HEK293 (cell line): ENCODE measurements at regions not wholly inside any gene's neighbourhood (a gene's known extent, or its start where the extent isn't known, plus 50 kb on each side); places are given as distances from the start of the nearest gene placed in this dataset.

Experiments used
- CTCF ChIA-PET: fragments of 350-600 bp; formaldehyde crosslinking; extraction: SDS; loops from one replicate; lab custom pipeline; 2021; ENCODE audit warnings: antibody characterized with exemption; lab: Yijun Ruan, JAX
- POLR2A ChIA-PET: fragments of 300-600 bp; formaldehyde crosslinking; extraction: SDS; loops from one replicate; lab custom pipeline; 2020; ENCODE audit warnings: antibody characterized with exemption, inconsistent platforms; lab: Yijun Ruan, JAX
- H3K27ac ChIP-seq: fragments of 200-500 bp; sonication (Bioruptor generic); 2 replicates; pipeline ENCODE4 v1.5.1; 2014; ENCODE audit warnings: low read depth, low read length, control low read depth, inconsistent platforms; ENCODE audit errors: extremely low read depth
- H3K36me3 ChIP-seq, 2 experiments: fragments of 200-500 bp in 1 of 2; sonication (Bioruptor generic) in 1 of 2; 1 replicate in 1 of 2; 2 replicates in 1 of 2; pipeline ENCODE4 v1.5.1; 2014 to 2017; ENCODE audit warnings: inconsistent platforms in 2 of 2, low read length in 2 of 2; ENCODE audit not compliant: control insufficient read depth in 2 of 2, insufficient read depth in 1 of 2
- H3K4me1 ChIP-seq: fragments of 200-500 bp; sonication (Bioruptor generic); 2 replicates; pipeline ENCODE4 v1.5.1; 2014; ENCODE audit warnings: mild to moderate bottlenecking, low read length, inconsistent platforms; ENCODE audit not compliant: control insufficient read depth, insufficient read depth
- H3K4me3 ChIP-seq: 2 replicates; pipeline ENCODE4 v1.5.1; 2011; ENCODE audit warnings: low read depth, mild to moderate bottlenecking, control low read depth, low read length, moderate library complexity
- H3K9me3 ChIP-seq: fragments of 200-500 bp; sonication (Bioruptor generic); 2 replicates; pipeline ENCODE4 v1.5.1; 2014; ENCODE audit warnings: low read depth, low read length, inconsistent platforms; ENCODE audit not compliant: control insufficient read depth, insufficient read depth
- BCL11B ChIP-seq: fragments of 450-650 bp; formaldehyde crosslinking; IDR thresholded peaks from 2 replicates; pipeline ENCODE4 v1.5.1; 2016; ENCODE audit warnings: low read depth, missing biosample characterization, missing genetic modification characterization
- IKZF3 ChIP-seq: fragments of 450-650 bp; IDR thresholded peaks from 2 replicates; pipeline ENCODE4 v1.5.0; 2018; ENCODE audit warnings: missing biosample characterization, mild to moderate bottlenecking, missing genetic modification characterization, moderate library complexity
- MYNN ChIP-seq: fragments of 450-650 bp; formaldehyde crosslinking; IDR thresholded peaks from 2 replicates; pipeline ENCODE4 v1.5.1; 2016; ENCODE audit warnings: missing biosample characterization, missing genetic modification characterization, borderline replicate concordance
- OSR2 ChIP-seq: fragments of 450-650 bp; formaldehyde crosslinking; IDR thresholded peaks from 2 replicates; pipeline ENCODE4 v1.5.1; 2016; ENCODE audit warnings: missing biosample characterization, missing genetic modification characterization
- PRDM6 ChIP-seq: fragments of 450-650 bp; formaldehyde crosslinking; IDR thresholded peaks from 2 replicates; pipeline ENCODE4 v1.5.1; 2017; ENCODE audit warnings: missing biosample characterization, missing genetic modification characterization
- RBAK ChIP-seq: fragments of 450-650 bp; formaldehyde crosslinking; IDR thresholded peaks from 2 replicates; pipeline ENCODE4 v1.5.1; 2016; ENCODE audit warnings: missing biosample characterization, missing genetic modification characterization
- SCRT2 ChIP-seq: fragments of 450-650 bp; formaldehyde crosslinking; IDR thresholded peaks from 2 replicates; pipeline ENCODE4 v1.5.1; 2016; ENCODE audit warnings: missing biosample characterization, missing genetic modification characterization
- TRIM28 ChIP-seq: IDR thresholded peaks from 2 replicates; pipeline ENCODE4 v1.6.1; 2011; ENCODE audit warnings: low read length, control low read depth, borderline replicate concordance
- ZBTB11 ChIP-seq: fragments of 450-650 bp; formaldehyde crosslinking; conservative IDR thresholded peaks from 2 replicates; pipeline ENCODE4 v1.5.1; 2016; ENCODE audit warnings: low read depth, missing biosample characterization, missing genetic modification characterization
- ZBTB17 ChIP-seq: fragments of 450-650 bp; formaldehyde crosslinking; IDR thresholded peaks from 2 replicates; pipeline ENCODE4 v1.5.1; 2016; ENCODE audit warnings: missing biosample characterization, missing genetic modification characterization
- ZBTB6 ChIP-seq: fragments of 450-650 bp; formaldehyde crosslinking; IDR thresholded peaks from 2 replicates; pipeline ENCODE4 v1.5.1; 2017; ENCODE audit warnings: missing biosample characterization, missing genetic modification characterization
- ZBTB7A ChIP-seq: fragments of 450-650 bp; formaldehyde crosslinking; IDR thresholded peaks from 2 replicates; pipeline ENCODE4 v1.5.1; 2016; ENCODE audit warnings: low read depth, missing biosample characterization, missing genetic modification characterization
- ZNF114 ChIP-seq: fragments of 450-650 bp; formaldehyde crosslinking; IDR thresholded peaks from 2 replicates; pipeline ENCODE4 v1.5.0; 2017; ENCODE audit warnings: missing biosample characterization, missing genetic modification characterization
- ZNF132 ChIP-seq: fragments of 450-650 bp; formaldehyde crosslinking; IDR thresholded peaks from 2 replicates; pipeline ENCODE4 v1.5.1; 2017; ENCODE audit warnings: missing biosample characterization, missing genetic modification characterization, borderline replicate concordance
- ZNF18 ChIP-seq: fragments of 450-650 bp; formaldehyde crosslinking; IDR thresholded peaks from 2 replicates; pipeline ENCODE4 v1.5.1; 2016; ENCODE audit warnings: missing biosample characterization, missing genetic modification characterization
- ZNF202 ChIP-seq: fragments of 450-650 bp; formaldehyde crosslinking; IDR thresholded peaks from 2 replicates; pipeline ENCODE4 v1.5.1; 2016; ENCODE audit warnings: missing biosample characterization, missing genetic modification characterization, borderline replicate concordance
- ZNF248 ChIP-seq: fragments of 450-650 bp; formaldehyde crosslinking; IDR thresholded peaks from 2 replicates; pipeline ENCODE4 v1.5.1; 2017; ENCODE audit warnings: missing biosample characterization, missing genetic modification characterization
- ZNF366 ChIP-seq: fragments of 450-650 bp; formaldehyde crosslinking; conservative IDR thresholded peaks from 2 replicates; pipeline ENCODE4 v1.5.1; 2016; ENCODE audit warnings: missing biosample characterization, missing genetic modification characterization
- ZNF37A ChIP-seq: fragments of 450-650 bp; IDR thresholded peaks from 2 replicates; pipeline ENCODE4 v1.5.1; 2018; ENCODE audit warnings: missing biosample characterization, missing genetic modification characterization
- ZNF561 ChIP-seq: fragments of 450-650 bp; IDR thresholded peaks from 2 replicates; pipeline ENCODE4 v1.5.1; 2018; ENCODE audit warnings: missing biosample characterization, missing genetic modification characterization, borderline replicate concordance
- ZNF654 ChIP-seq: fragments of 450-650 bp; formaldehyde crosslinking; IDR thresholded peaks from 2 replicates; pipeline ENCODE4 v1.5.1; 2016; ENCODE audit warnings: low read depth, missing biosample characterization, missing genetic modification characterization
- ZNF692 ChIP-seq: fragments of 450-650 bp; formaldehyde crosslinking; IDR thresholded peaks from 2 replicates; pipeline ENCODE4 v1.5.1; 2016; ENCODE audit warnings: missing biosample characterization, missing genetic modification characterization
- ZNF785 ChIP-seq: fragments of 450-650 bp; formaldehyde crosslinking; IDR thresholded peaks from 2 replicates; pipeline ENCODE4 v1.5.1; 2016; ENCODE audit warnings: missing biosample characterization, missing genetic modification characterization
- TF ChIP-seq, protein P1 (sequence below): fragments of 450-650 bp; formaldehyde crosslinking; IDR thresholded peaks from 2 replicates; pipeline ENCODE4 v1.5.1; 2016; ENCODE audit warnings: missing biosample characterization, missing genetic modification characterization, borderline replicate concordance

DNA sequence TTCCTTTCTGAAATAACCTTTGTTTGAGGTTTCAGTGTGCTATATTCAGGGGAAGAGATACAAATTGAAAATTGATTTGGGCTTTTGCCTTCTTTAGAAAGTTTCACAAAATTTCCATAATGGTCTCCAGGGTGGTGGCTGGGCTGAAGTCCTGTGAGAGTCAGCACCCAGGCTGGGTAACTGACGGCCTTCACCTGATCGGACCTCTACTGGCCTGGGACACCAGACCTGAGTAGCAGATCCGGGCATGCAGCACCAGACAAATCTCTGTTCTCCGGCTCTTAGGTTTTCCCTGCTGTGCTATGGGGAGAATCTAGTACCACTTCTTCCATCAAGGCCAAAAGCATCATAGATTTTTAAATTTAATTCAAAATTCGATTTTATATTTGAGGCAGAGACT is 133.0 kb upstream of the LMCD1 start:
- no peaks in the 10 kb centered on the region for H3K36me3 ChIP-seq
- CTCF ChIA-PET, result no interaction called here
- TF ChIP-seq ZNF654 (tag by site-specific recombination) (no peak), TRIM28 (no peak), ZNF785 (tag by site-specific recombination) (no peak), ZNF37A (tag by site-specific recombination) (no peak), ZNF248 (tag by site-specific recombination) (no peak)
- TF ChIP-seq, protein P1, sequence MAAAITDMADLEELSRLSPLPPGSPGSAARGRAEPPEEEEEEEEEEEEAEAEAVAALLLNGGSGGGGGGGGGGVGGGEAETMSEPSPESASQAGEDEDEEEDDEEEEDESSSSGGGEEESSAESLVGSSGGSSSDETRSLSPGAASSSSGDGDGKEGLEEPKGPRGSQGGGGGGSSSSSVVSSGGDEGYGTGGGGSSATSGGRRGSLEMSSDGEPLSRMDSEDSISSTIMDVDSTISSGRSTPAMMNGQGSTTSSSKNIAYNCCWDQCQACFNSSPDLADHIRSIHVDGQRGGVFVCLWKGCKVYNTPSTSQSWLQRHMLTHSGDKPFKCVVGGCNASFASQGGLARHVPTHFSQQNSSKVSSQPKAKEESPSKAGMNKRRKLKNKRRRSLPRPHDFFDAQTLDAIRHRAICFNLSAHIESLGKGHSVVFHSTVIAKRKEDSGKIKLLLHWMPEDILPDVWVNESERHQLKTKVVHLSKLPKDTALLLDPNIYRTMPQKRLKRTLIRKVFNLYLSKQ (tag by site-specific recombination), result no peak
- H3K4me3 ChIP-seq, result no peak overlapping the region
- no peaks in the 10 kb centered on the region for H3K9me3 ChIP-seq
- 0 out of 2 replicates have a peak, but pooled peaks cover 2% of the 10 kb centered on the region for H3K4me1 ChIP-seq
- no peak overlapping the region for H3K27ac ChIP-seq
- POLR2A ChIA-PET, result no interaction called here

- CTCF ChIA-PET, result no interaction called here
Observed at GRCh38 chr3:8369638-8370037, 132.0 kb upstream of the LMCD1 start.

More at GRCh38 chr3:8369638-8370037, 132.0 kb upstream of the LMCD1 start:
- TF ChIP-seq ZNF692 (tag by site-specific recombination) (no peak), ZBTB11 (tag by site-specific recombination) (no peak), MYNN (no peak), ZNF366 (tag by site-specific recombination) (no peak), ZBTB6 (tag by site-specific recombination) (no peak), ZNF18 (no peak), ZBTB7A (no peak), TRIM28 (no peak), SCRT2 (tag by site-specific recombination) (no peak), ZNF114 (tag by site-specific recombination) (no peak), RBAK (tag by site-specific recombination) (no peak), PRDM6 (tag by site-specific recombination) (no peak), OSR2 (tag by site-specific recombination) (no peak), ZNF202 (tag by site-specific recombination) (no peak), BCL11B (tag by site-specific recombination) (no peak), IKZF3 (tag by site-specific recombination) (no peak), ZBTB17 (tag by site-specific recombination) (no peak), ZNF561 (tag by site-specific recombination) (no peak), ZNF132 (tag by site-specific recombination) (no peak)
- POLR2A ChIA-PET, result no interaction called here
- Histone ChIP-seq H3K27ac (no peak overlapping the region), H3K4me1 (0 out of 2 replicates have a peak, but pooled peaks cover 2% of the 10 kb centered on the region), H3K9me3 (no peaks in the 10 kb centered on the region), H3K4me3 (no peak overlapping the region), H3K36me3 (no peaks in the 10 kb centered on the region)
